ENCODE measurements at regions not wholly inside any gene's neighbourhood (a gene's known extent, or its start where the extent isn't known, plus 50 kb on each side); places are given as distances from the start of the nearest gene placed in this dataset.

GRCh38 chr2:64832936-64833335 lies 156.3 kb upstream of the SLC1A4 start:
- DNase-seq, result no peak
- H3K36me3 ChIP-seq, result no peaks in the 10 kb centered on the region
- TF ChIP-seq, protein P1, sequence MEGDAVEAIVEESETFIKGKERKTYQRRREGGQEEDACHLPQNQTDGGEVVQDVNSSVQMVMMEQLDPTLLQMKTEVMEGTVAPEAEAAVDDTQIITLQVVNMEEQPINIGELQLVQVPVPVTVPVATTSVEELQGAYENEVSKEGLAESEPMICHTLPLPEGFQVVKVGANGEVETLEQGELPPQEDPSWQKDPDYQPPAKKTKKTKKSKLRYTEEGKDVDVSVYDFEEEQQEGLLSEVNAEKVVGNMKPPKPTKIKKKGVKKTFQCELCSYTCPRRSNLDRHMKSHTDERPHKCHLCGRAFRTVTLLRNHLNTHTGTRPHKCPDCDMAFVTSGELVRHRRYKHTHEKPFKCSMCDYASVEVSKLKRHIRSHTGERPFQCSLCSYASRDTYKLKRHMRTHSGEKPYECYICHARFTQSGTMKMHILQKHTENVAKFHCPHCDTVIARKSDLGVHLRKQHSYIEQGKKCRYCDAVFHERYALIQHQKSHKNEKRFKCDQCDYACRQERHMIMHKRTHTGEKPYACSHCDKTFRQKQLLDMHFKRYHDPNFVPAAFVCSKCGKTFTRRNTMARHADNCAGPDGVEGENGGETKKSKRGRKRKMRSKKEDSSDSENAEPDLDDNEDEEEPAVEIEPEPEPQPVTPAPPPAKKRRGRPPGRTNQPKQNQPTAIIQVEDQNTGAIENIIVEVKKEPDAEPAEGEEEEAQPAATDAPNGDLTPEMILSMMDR (IDR thresholded peaks at IDR 0.05), result no peak
- TF ChIP-seq EP300 (IDR thresholded peaks at IDR 0.05) (no peak), POLR2A (IDR thresholded peaks at IDR 0.05) (no peak)
- no peaks in the 10 kb centered on the region for H3K9me3 ChIP-seq
- intact Hi-C loops (cut with DNase I), result no loop called here
- no peaks in the 10 kb centered on the region for H3K27me3 ChIP-seq
- H3K4me1 ChIP-seq (ENCODE audit: insufficient read depth), result no peaks in the 10 kb centered on the region
- no peak overlapping the region for H3K27ac ChIP-seq
- no peak overlapping the region for H3K4me3 ChIP-seq
- whole genome bisulfite sequencing, 3 donors, result 92 to 99% (median 98%) methylated on average over 1 of the region's 1 CpG

DNA sequence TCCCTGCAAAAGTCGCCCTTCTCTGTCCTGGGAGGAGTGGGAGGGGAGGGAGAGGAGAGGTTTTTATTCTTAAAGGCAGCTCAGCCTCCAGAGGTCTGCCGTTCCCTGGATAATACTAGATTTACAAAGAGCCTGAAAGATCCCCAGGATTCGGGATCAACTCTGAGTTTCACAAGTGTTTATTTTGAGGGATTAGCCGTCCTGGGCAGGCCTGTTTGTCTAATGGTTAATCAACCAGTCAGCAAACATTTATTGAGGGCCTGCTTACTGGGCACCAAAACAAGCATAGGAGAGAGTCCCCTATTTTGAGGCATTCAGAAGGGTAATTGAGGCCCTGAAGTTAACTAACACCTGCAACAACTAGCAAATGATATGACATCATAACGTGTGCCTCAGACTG lies 152.6 kb upstream of the SLC1A4 start:
- Histone ChIP-seq H3K4me1 (ENCODE audit: insufficient read depth) (peaks cover 6% of the 10 kb centered on the region), H3K36me3 (no peaks in the 10 kb centered on the region), H3K9me3 (no peaks in the 10 kb centered on the region), H3K4me3 (no peak overlapping the region), H3K27ac (no peak overlapping the region), H3K27me3 (no peaks in the 10 kb centered on the region)
- intact Hi-C loops (cut with DNase I), result no loop called here
- 67 to 70% (median 69%) methylated on average over 5 of the region's 5 CpGs for WGBS, 3 donors
- TF ChIP-seq, protein P1 (IDR thresholded peaks at IDR 0.05), result no peak
- no peak for TF ChIP-seq POLR2A (IDR thresholded peaks at IDR 0.05)
- no peak for DNase-seq

- Histone ChIP-seq H3K27me3 (no peaks in the 10 kb centered on the region), H3K9me3 (no peaks in the 10 kb centered on the region), H3K4me3 (no peak overlapping the region), H3K27ac (no peak overlapping the region), H3K36me3 (no peaks in the 10 kb centered on the region), H3K4me1 (ENCODE audit: insufficient read depth) (peaks cover 6% of the 10 kb centered on the region)
- 31 to 46% (median 32%) methylated on average over 10 of the region's 10 CpGs for WGBS, 3 donors
- TF ChIP-seq POLR2A (IDR thresholded peaks at IDR 0.05), result no peak
- TF ChIP-seq, protein P1 (IDR thresholded peaks at IDR 0.05), result no peak
- no peak for TF ChIP-seq EP300 (IDR thresholded peaks at IDR 0.05)
- intact Hi-C loops (cut with DNase I), result no loop called here
- peak; percentile 45 to 66 (median 51) for DNase-seq
Observed at GRCh38 chr2:64837116-64837731, 152.0 kb upstream of the SLC1A4 start.

- Histone ChIP-seq H3K36me3 (no peaks in the 10 kb centered on the region), H3K27me3 (no peaks in the 10 kb centered on the region), H3K27ac (no peak overlapping the region), H3K9me3 (no peaks in the 10 kb centered on the region), H3K4me1 (ENCODE audit: insufficient read depth) (peaks cover 6% of the 10 kb centered on the region), H3K4me3 (no peak overlapping the region)
- intact Hi-C loops (cut with DNase I), result no loop called here
- no peak for DNase-seq
- TF ChIP-seq, protein P1 (IDR thresholded peaks at IDR 0.05), result no peak
- TF ChIP-seq EP300 (IDR thresholded peaks at IDR 0.05) (no peak), POLR2A (IDR thresholded peaks at IDR 0.05) (no peak)
- 68 to 72% (median 68%) methylated on average over 8 of the region's 8 CpGs for WGBS, 3 donors
Observed at GRCh38 chr2:64837925-64838641, 151.1 kb upstream of the SLC1A4 start.
